RWPE2 (cell line): ENCODE measurements at regions not wholly inside any gene's neighbourhood (a gene's known extent, or its start where the extent isn't known, plus 50 kb on each side); places are given as distances from the start of the nearest gene placed in this dataset.
A peak's percentile ranks its signal among the peaks of the same experiment; 100 is the strongest.
"Not testable (repeated sequence)": the region's sequence is repeated elsewhere in the genome, so short reads cannot be mapped to it uniquely, and the experiment has no call there.

Experiments used
- ATAC-seq: fragments of 200-7000 bp; cut with Tn5 transposase; 3 replicates; pipeline ENCODE4 v1.9.1; 2021; ENCODE audit warnings: low read depth
- DNase-seq: peaks from one replicate; pipeline ENCODE4 v3.0.0-alpha.2; 2020; ENCODE audit warnings: low spot score
- H3K27ac ChIP-seq: fragments of 450-650 bp; 2 replicates; pipeline ENCODE4 v1.5.1; 2017; ENCODE audit warnings: mild to moderate bottlenecking; ENCODE audit not compliant: poor library complexity, severe bottlenecking
- H3K27me3 ChIP-seq: fragments of 250-450 bp; sonication (Bioruptor Pico); 2 replicates; pipeline ENCODE4 v1.5.1; 2021; ENCODE audit warnings: mild to moderate bottlenecking, moderate library complexity; ENCODE audit not compliant: insufficient read depth, poor library complexity, severe bottlenecking
- H3K36me3 ChIP-seq: fragments of 250-450 bp; sonication (Bioruptor Pico); 2 replicates; pipeline ENCODE4 v1.5.1; 2020; ENCODE audit warnings: low read depth, mild to moderate bottlenecking, moderate library complexity
- H3K4me1 ChIP-seq: fragments of 250-450 bp; sonication (Bioruptor Pico); 2 replicates; pipeline ENCODE4 v1.5.1; 2021; ENCODE audit warnings: mild to moderate bottlenecking, moderate library complexity; ENCODE audit not compliant: insufficient read depth, poor library complexity, severe bottlenecking
- H3K4me3 ChIP-seq: fragments of 250-450 bp; sonication (Bioruptor Pico); 2 replicates; pipeline ENCODE4 v1.5.1; 2021; ENCODE audit warnings: mild to moderate bottlenecking, moderate library complexity; ENCODE audit not compliant: severe bottlenecking
- H3K9me3 ChIP-seq: fragments of 250-450 bp; sonication (Bioruptor Pico); 2 replicates; pipeline ENCODE4 v1.5.1; 2021; ENCODE audit warnings: mild to moderate bottlenecking, moderate library complexity; ENCODE audit not compliant: severe bottlenecking
- CTCF ChIP-seq: fragments of 450-650 bp; IDR thresholded peaks from one replicate; pipeline ENCODE4 v1.5.1; 2017; ENCODE audit warnings: mild to moderate bottlenecking, moderate library complexity; ENCODE audit not compliant: poor library complexity, severe bottlenecking

GRCh38 chr15:20340331-20340811 lies 201.2 kb downstream of the GOLGA6L6 start:
- Histone ChIP-seq H3K9me3 (peaks cover 15% of the 10 kb centered on the region), H3K27ac (no peak overlapping the region), H3K27me3 (no peaks in the 10 kb centered on the region), H3K4me3 (no peak overlapping the region), H3K4me1 (no peaks in the 10 kb centered on the region), H3K36me3 (no peaks in the 10 kb centered on the region)
- no peak for TF ChIP-seq CTCF
- ATAC-seq, result peak; percentile 37
- peak; percentile 99 for DNase-seq

GRCh38 chr15:20339086-20339791 lies 202.4 kb downstream of the GOLGA6L6 start:
- H3K36me3 ChIP-seq, ATAC-seq, H3K27ac ChIP-seq, H3K4me1 ChIP-seq, H3K4me3 ChIP-seq, H3K27me3 ChIP-seq: not testable (repeated sequence)
- peaks cover 15% of the 10 kb centered on the region for H3K9me3 ChIP-seq
- DNase-seq, result peak; percentile 74

- ATAC-seq, DNase-seq, H3K4me1 ChIP-seq, H3K27ac ChIP-seq, H3K4me3 ChIP-seq, H3K36me3 ChIP-seq, H3K27me3 ChIP-seq: not testable (repeated sequence)
- peaks cover 15% of the 10 kb centered on the region for H3K9me3 ChIP-seq
Observed at GRCh38 chr15:20338671-20339070, 202.9 kb downstream of the GOLGA6L6 start.

GRCh38 chr15:20337238-20337637 lies 204.4 kb downstream of the GOLGA6L6 start:
- ATAC-seq, H3K36me3 ChIP-seq, H3K4me3 ChIP-seq, DNase-seq, H3K27ac ChIP-seq, H3K4me1 ChIP-seq, H3K27me3 ChIP-seq: not testable (repeated sequence)
- H3K9me3 ChIP-seq, result peaks cover 15% of the 10 kb centered on the region

GRCh38 chr15:20334451-20334850 lies 207.1 kb downstream of the GOLGA6L6 start:
- DNase-seq, result not testable (repeated sequence)

GRCh38 chr15:20325751-20326150 lies 215.8 kb downstream of the GOLGA6L6 start:
- H3K36me3 ChIP-seq, H3K27me3 ChIP-seq, H3K27ac ChIP-seq: not testable (repeated sequence)

More at GRCh38 chr15:20334451-20334850, 207.1 kb downstream of the GOLGA6L6 start:
- H3K4me1 ChIP-seq, H3K27ac ChIP-seq, H3K36me3 ChIP-seq, H3K9me3 ChIP-seq, ATAC-seq, H3K27me3 ChIP-seq, H3K4me3 ChIP-seq: not testable (repeated sequence)

GRCh38 chr15:20317132-20317531 lies 224.5 kb downstream of the GOLGA6L6 start:
- not testable (repeated sequence) for H3K36me3 ChIP-seq, H3K27ac ChIP-seq, DNase-seq, H3K27me3 ChIP-seq, H3K4me1 ChIP-seq, H3K4me3 ChIP-seq, ATAC-seq, H3K9me3 ChIP-seq

More at GRCh38 chr15:20325751-20326150, 215.8 kb downstream of the GOLGA6L6 start:
- H3K4me1 ChIP-seq, H3K9me3 ChIP-seq, H3K4me3 ChIP-seq, DNase-seq, ATAC-seq: not testable (repeated sequence)

GRCh38 chr15:20311014-20311680 lies 230.5 kb downstream of the GOLGA6L6 start:
- not testable (repeated sequence) for H3K36me3 ChIP-seq, H3K27me3 ChIP-seq, H3K4me1 ChIP-seq, H3K9me3 ChIP-seq, ATAC-seq, DNase-seq, H3K4me3 ChIP-seq, H3K27ac ChIP-seq
